NCI-H2081 (cell line): ENCODE measurements at regions not wholly inside any gene's neighbourhood (a gene's known extent, or its start where the extent isn't known, plus 50 kb on each side); places are given as distances from the start of the nearest gene placed in this dataset.
"Not testable (repeated sequence)": the region's sequence is repeated elsewhere in the genome, so short reads cannot be mapped to it uniquely, and the experiment has no call there.

ENCODE experiments used
- DNase-seq, 2 experiments: peaks; one replicate each; lab custom pipeline; 2025; lab: John Stamatoyannopoulos, UW

DNA sequence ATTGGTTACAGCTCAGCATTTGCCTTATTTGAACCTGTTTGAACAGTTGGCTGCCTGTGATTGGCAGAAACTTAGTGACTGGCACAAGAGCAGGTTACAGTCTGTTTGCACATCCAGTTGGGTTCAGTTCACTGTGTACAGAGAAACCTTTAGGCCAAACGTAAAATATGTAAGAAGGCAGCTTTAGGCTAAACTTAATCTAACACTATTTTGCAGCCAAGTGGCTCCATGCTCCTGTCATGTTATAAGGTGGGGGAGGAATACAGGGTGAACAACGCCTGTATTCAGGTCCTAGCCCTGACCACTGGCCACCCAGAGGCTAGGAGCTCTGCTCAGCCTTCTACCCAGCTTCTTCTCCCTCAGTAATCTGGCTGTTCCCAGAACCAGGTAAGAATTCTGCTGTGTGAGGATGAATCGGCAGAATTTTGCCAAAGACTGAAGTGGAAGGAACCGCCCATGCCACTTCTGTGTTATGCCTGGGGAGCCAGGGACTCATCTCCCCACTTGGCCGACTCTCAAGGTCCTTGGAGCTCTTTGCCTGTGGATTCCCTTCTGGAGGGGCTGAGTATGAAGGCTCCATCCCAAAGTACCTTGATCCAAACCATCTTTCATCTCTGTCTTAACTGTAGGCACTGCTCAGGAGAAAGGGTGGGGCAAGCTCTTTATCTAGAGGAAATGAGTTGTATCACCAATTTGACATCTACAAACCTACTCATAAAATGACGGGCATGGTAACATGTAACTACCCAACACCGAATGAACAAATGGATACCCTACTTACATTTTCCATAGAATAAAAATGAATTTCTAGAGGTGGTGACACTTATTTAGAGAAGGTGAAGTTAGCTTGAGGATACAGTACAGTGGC is 164.4 kb upstream of the NAMPT start:
- no peak for DNase-seq

GRCh38 chr7:106448346-106448991 is 163.7 kb upstream of the NAMPT start:
- no peak for DNase-seq

DNA sequence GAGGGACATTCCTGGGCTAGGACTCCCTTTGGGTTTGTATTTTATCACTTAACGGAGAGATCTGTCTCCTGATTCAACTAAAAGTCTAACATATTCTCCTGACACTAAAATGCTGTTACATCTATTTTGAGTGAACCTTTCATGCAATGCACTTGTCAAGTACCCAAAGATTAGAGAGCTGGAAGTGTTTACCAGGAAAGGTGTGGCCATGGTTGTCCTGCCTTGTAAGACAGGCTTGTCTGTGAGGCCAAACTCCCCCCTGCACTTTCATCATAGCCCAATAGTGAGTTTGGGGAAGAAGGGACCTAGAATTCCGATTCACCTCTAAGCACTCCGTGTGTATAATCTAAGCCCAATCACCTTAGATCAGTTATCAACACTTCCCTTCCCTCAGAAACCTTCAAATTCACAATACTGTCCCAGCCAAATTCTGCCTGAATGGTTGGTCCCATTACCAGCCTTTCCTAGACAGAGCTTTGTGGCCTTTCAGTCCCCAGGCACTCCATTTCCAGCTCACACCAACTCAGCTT is 162.6 kb upstream of the NAMPT start:
- no peak for DNase-seq

DNA sequence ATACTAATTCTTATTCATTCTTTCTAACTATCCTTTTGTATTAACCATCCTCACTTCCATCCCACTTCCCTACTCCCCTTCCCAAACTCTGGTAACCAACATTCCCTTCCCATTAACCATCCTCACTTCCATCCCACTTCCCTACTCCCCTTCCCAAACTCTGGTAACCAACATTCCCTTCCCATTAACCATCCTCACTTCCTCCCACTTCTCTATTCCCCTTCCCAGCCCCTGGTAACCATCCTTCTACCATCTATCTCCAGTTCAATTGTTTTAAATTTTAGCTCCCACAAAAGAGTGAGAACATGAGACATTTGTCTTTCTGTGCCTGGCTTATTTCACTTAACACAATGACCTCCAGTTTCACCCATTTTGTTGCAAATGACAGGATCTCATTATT is 160.6 kb upstream of the NAMPT start:
- DNase-seq, result not testable (repeated sequence)

DNA sequence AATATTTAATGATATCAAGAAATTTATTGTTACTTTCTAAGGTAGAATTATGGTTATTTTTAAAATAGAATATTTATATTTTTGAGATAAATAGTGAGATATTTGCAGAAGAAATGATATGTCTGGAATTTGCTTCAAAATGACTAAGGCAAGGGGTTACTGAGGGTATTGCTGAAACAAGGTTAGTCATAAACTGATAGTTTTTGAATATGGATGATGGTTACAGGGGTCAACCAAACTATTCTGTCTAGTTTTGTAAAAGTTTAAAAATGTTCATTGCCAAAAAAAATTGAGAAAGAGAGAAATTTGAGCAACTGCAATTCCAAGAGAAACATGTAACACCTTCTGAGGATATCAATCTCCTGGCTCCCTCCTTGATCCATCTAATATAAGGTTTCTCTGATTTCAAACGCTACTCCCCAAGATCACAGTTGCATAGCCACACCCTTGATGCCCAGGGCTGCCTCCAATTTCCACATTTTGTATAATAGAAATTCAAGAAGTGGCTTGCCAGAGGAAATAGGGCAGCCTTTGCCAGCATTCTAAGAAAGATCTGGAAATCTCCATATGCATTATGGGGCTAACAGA is 159.4 kb upstream of the NAMPT start:
- no peak for DNase-seq

DNA sequence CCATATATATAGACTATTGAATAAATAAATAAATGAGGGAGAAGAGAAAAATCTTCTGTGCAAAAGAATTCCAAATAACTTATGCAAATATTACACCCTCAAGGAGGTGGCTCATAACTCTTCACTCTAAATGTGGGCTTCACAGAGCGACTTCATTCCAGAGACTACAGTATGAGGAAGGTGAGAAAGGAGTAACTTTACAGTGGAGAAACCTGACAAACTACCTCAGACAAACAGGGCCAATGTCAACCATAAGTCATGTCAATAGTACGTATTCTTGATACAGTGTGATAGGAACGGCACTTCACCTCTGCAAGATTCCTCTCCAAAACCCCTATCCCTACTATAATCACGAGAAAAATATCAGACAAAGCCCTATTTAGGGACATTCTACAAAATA is 158.4 kb upstream of the NAMPT start:
- DNase-seq, result no peak

DNA sequence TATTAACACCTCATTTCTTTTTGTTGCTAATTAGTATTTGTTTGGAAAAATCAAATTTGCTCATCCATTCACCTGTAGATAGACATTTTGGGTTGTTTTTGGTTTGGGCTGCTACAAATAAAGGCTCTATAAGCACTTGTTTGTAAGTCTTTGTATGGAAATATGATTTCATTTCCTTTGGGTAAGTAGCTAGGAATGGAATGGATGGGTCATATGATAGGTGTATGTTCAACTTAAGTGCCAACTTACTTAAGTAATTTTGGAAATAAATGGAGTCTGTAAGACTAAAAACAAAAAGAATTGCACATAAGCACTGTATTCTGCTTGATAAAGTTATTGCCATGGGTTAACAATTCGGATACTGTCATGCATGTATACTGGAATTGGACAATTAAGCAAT is 157.7 kb upstream of the NAMPT start:
- DNase-seq, result no peak

- DNase-seq, result not testable (repeated sequence)
Observed at GRCh38 chr7:106441343-106441742, 156.6 kb upstream of the NAMPT start.

DNA sequence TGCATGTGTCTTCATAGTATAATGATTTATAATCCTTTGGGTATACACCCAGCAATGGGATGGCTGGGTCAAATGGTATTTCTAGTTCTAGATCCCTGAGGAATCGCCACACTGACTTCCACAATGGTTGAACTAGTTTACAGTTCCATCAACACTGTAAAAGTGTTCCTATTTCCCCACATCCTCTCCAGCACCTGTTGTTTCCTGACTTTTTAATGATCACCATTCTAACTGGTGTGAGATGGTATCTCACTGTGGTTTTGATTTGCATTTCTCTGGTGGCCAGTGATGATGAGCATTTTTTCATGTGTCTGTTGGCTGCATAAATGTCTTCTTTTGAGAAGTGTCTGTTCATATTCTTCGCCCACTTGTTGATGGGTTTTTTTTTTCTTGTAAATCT is 152.2 kb upstream of the NAMPT start:
- not testable (repeated sequence) for DNase-seq

GRCh38 chr7:106433377-106433776 is 148.6 kb upstream of the NAMPT start:
- no peak for DNase-seq

DNA sequence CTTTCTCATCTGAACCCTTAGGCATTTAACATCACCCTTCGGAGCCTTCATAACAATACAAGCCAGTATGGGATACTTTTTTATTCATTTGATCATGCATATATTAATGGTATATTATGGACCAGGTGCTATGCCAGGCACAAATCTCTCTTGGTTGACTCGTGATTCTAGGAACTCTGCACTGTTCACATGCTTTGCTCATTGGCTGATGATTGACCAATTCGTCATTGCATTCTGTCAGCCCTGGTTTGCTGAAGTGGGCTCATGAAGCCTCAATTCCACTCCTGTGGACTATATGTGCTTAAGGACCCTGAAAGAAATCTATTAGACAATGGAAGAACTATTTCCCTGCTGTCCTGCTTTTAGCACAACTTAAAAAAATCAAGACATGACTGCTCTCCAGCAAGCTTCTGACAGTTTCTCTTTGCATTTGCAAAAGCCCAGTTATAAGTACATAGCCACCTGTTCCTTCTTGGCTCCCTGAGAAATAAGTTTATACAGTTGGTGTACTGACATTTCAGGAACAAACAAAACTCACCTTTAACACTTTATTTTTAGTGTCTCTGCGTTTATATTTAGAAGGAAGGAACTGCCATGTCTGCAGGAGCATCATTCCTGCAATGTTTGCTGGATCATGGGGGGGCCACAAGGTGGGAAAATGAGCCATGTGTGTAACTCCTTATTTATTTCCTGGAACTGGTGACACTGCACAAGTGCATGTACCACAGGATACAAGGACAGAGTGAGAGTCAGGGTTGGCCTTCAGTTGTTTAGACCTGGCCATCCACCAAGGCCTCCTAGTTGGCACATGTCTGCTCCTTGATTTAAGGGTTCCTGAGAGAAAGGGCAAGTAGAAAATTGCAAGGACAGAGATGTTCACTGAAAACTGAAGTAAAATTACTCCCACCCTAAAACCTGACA is 146.0 kb upstream of the NAMPT start:
- DNase-seq, result no peak

DNA sequence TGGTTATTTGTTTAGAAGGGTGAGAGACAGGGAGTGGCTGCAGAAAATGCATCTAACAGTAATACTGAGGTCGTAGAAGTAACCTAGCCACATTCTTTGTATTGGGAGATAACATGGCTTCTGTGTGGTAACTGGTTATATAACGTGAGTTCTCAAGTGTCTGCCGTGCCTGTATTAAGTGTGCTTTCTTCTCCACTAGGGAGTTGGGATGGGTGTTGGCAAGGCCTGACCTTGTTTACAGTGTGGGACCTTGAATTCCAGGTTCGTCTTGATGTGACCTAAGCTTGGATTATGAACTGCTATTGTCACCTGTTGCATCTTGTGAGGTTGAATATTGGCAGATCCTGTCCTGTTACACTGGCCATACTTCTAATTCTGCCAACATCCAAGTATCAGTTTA is 145.3 kb upstream of the NAMPT start:
- no peak for DNase-seq

DNA sequence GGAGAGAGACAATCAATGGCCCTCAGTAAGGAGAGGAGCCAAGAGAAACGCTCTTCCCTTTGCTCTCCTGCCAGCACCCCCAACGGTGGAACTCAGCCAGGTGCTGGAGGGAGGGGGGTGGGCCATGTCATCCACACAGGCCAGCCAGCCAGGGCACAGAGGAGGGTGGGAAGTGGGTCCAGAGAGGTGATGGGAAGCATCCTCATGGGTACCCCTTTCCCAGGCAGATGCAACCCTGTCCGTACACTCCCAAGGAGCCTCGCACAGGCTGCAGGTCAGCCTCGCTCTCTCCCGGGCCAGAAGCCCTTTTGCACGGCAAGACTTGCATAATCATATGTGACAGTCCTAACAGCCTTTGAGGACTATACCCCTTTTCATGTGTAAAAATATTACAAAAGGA is 142.0 kb upstream of the NAMPT start:
- DNase-seq, result no peak

DNA sequence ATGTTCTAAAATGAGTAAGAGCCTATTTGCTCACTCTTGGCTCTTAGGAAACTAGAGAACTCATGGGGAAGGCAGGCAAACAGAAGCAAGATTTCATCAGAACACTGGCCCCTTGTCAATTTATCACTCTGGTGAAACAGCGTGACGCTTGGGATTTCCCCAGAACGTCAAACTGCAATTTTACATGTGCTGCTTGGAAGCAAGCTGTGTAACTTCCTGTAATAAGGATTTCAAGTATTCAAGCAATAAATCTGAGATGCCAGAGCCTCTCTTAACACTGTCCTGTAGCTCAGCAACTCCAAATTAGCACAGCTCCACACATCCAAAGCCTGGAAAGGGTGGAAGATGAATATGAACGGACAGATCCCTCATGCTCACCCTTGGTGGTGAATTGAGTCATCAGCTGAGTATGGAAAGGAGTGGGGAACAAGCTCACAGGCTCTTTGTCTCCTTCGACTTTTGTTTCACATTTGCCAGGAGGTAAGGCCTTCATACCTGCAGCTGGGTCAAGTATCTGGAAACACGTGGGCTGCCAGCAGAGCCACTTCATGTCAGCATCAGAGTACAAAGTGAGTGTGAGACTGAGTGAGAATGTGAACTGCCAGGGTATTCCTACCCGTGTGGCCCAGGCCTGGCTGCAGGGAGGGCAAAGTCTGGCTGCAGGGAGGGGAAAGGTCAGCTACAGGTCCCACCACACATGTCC is 140.4 kb upstream of the NAMPT start:
- DNase-seq, result no peak

DNA sequence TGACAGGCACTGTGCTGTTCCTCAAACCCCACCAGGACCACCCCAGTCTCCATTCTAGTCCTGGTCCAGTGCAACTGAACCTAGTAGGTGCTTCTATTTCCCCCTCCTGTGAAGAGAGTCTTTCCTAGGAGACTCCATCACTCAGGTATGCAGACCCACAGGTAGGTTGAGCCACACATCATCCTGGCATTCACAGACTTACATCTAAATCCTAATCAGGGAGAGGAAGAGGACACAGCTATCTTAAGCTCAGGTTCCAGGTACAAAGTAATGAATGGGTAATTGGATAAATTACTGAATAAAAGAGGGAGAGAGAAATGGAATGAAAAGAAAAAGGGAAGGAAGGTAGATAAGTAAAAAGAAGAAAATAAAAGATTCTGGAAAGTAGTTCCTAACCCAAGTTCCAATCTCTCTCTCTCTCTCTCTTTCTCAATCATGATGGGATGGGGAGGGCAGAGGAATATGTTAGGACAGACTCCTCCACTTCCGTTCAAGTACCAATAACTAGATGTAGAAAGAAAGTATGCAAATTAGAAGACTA is 139.8 kb upstream of the NAMPT start:
- no peak for DNase-seq

- no peak for DNase-seq
Observed at GRCh38 chr7:106423821-106424475, 139.2 kb upstream of the NAMPT start.

- DNase-seq, result no peak
Observed at GRCh38 chr7:106423111-106423510, 138.3 kb upstream of the NAMPT start.

DNA sequence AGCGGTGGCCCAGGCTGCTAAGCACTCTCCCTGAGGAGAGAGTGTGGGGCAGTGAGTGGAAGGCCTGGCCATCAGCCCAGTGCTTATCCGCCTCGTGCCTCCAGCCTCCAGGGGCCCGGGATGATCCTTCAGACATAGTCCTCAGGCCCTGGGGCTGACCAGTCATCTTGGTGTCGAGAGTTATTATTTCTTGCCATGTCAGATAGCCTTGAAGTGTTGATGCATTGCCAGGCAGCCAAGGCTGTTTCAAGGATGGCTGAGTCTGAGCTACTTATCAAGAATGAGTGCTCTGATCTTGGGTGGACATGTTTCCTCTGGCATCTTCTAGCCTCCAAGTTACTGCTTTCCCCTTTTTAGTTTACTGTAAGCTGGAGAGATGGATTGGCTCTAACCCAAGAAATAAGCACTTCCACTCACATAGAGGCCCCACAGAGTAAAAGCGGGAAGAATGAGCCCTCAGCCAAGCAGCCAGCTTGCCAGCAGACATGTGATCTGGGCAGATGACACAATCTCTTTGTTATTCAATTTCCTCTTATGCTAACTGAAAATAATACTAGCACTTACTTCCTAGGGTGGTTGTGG is 136.5 kb upstream of the NAMPT start:
- DNase-seq, result peak in 1 of 2 experiments; percentile 37

- DNase-seq, result no peak
Observed at GRCh38 chr7:106420736-106421135, 136.0 kb upstream of the NAMPT start.

GRCh38 chr7:106420210-106420609 is 135.4 kb upstream of the NAMPT start:
- no peak for DNase-seq
